Activated CD8-positive, alpha-beta T cell treated with anti-CD3 and anti-CD28 coated beads for 36 hours (primary cell): ENCODE measurements at regions not wholly inside any gene's neighbourhood (a gene's known extent, or its start where the extent isn't known, plus 50 kb on each side); places are given as distances from the start of the nearest gene placed in this dataset.

ENCODE experiments used
- ATAC-seq: fragments of 200-7000 bp; cut with Tn5 transposase; one replicate; pipeline ENCODE4 v1.10.0; 2021; ENCODE audit warnings: mild to moderate bottlenecking, moderate library complexity
- CTCF ChIA-PET: fragments of 350-600 bp; sonication (Branson Sonifier 250); formaldehyde crosslinking; loops from one replicate; lab custom pipeline; 2021; ENCODE audit warnings: antibody characterized with exemption; lab: Charles Lee
- POLR2A ChIA-PET: fragments of 350-600 bp; sonication (Branson Sonifier 250); formaldehyde crosslinking; loops from one replicate; lab custom pipeline; 2021; ENCODE audit warnings: antibody characterized with exemption; lab: Charles Lee
- DNase-seq: peaks from one replicate; pipeline ENCODE4 v3.0.0-alpha.2; 2020
- H3K27ac Mint-ChIP-seq: one replicate; pipeline ENCODE4 v1.8.0; 2021; ENCODE audit warnings: mild to moderate bottlenecking, mixed read lengths
- H3K27me3 Mint-ChIP-seq: one replicate; pipeline ENCODE4 v1.8.0; 2021; ENCODE audit warnings: mixed read lengths
- H3K36me3 Mint-ChIP-seq: one replicate; pipeline ENCODE4 v1.8.0; 2021; ENCODE audit warnings: low read depth, mixed read lengths
- H3K4me1 Mint-ChIP-seq: one replicate; pipeline ENCODE4 v1.8.0; 2021; ENCODE audit warnings: low read depth, mixed read lengths
- H3K4me3 Mint-ChIP-seq: one replicate; pipeline ENCODE4 v1.8.0; 2021; ENCODE audit warnings: mild to moderate bottlenecking, moderate library complexity, mixed read lengths
- H3K9me3 Mint-ChIP-seq: one replicate; pipeline ENCODE4 v1.8.0; 2021; ENCODE audit warnings: mixed read lengths
- intact Hi-C: fragments of 100-400 bp; cut with micrococcal nuclease; formaldehyde crosslinking; loops from one replicate; pipeline ENCODE4 v1.10.0; 2022
- TF ChIP-seq, protein P1 (sequence below): fragments of 200-600 bp; IDR thresholded peaks from one replicate; pipeline ENCODE4 v1.8.0; 2022; ENCODE audit warnings: antibody characterized with exemption, mild to moderate bottlenecking

DNA sequence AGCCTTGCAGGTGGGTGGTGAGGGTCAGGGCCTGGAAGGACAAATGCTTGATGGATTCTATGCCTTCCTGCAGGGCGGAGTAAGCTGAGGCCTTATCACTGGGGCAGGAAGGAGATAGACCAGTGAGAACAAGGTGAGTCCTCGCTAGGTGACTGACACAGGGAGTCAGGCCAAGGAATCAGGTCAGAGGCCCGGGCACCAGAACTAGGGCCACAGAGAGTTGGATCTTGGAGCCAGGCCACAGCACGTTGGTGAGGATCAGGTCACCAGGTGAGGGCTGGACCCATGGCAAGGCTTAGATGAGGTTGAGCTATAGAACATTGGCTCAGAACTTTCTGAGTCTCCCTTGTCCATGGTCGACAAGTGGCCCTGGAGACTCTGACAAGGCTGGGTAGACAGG, 328.2 kb downstream of the FOXO1 start:
- intact Hi-C loops, result no loop called here
- peaks cover 15% of the 10 kb centered on the region for H3K4me1 Mint-ChIP-seq
- CTCF ChIA-PET, result no interaction called here
- ATAC-seq (no peak), DNase-seq (no peak)
- TF ChIP-seq, protein P1, sequence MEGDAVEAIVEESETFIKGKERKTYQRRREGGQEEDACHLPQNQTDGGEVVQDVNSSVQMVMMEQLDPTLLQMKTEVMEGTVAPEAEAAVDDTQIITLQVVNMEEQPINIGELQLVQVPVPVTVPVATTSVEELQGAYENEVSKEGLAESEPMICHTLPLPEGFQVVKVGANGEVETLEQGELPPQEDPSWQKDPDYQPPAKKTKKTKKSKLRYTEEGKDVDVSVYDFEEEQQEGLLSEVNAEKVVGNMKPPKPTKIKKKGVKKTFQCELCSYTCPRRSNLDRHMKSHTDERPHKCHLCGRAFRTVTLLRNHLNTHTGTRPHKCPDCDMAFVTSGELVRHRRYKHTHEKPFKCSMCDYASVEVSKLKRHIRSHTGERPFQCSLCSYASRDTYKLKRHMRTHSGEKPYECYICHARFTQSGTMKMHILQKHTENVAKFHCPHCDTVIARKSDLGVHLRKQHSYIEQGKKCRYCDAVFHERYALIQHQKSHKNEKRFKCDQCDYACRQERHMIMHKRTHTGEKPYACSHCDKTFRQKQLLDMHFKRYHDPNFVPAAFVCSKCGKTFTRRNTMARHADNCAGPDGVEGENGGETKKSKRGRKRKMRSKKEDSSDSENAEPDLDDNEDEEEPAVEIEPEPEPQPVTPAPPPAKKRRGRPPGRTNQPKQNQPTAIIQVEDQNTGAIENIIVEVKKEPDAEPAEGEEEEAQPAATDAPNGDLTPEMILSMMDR, result no peak
- no peak overlapping the region for H3K4me3 Mint-ChIP-seq
- H3K27me3 Mint-ChIP-seq, result no peaks in the 10 kb centered on the region
- POLR2A ChIA-PET, result interaction anchor here (0.5 kb wide), 1 partner anchor 60 kb away, joined by 3 read pairs; no protein-coding TSS in a partner anchor
- no peaks in the 10 kb centered on the region for H3K36me3 Mint-ChIP-seq
- H3K27ac Mint-ChIP-seq, result no peak overlapping the region
- H3K9me3 Mint-ChIP-seq, result no peaks in the 10 kb centered on the region

DNA sequence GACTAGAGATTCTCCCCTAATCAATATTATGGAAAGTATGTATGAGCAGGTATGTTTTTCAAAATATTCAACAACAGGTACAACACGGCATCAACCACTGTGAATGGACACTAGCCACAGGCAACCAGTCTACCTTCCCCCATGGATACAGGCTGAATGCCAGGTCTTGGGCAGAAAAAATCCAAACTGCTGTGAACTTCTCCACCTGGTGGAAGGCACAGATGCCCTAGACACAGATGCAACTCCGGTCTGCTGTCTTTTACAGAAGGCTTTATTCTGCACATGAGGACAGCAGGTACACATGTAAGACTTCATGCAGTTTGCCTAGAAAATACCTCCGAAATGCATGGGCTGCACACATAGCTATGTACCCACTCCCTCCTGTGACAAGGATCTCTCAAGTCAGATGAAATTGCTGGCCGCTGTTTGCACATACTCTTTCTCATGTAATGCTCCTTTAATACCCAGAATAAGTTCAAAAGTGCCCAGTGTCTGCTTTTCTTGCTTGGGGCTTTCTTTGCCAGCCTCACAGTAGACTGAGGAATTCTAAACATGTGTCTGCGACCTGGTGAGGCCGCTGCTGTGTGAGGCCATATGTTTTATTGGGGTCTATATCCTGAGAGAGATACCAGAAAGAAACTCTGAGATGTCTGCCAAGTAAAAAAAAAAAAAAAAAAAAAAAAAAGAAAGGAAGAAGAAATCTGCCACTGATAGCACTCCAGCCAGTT, 325.9 kb downstream of the FOXO1 start:
- TF ChIP-seq, protein P1, result no peak
- Mint-ChIP-seq H3K4me3 (no peak overlapping the region), H3K27ac (no peak overlapping the region), H3K9me3 (no peaks in the 10 kb centered on the region), H3K4me1 (peaks cover 13% of the 10 kb centered on the region), H3K27me3 (no peaks in the 10 kb centered on the region), H3K36me3 (no peaks in the 10 kb centered on the region)
- intact Hi-C loops, result no loop called here
- ATAC-seq, result no peak
- no peak for DNase-seq
- CTCF ChIA-PET, result interaction anchor here (0.9 to 1.7 kb wide), 2 partner anchors 9 to 342 kb away, joined by 3 to 4 read pairs; no protein-coding TSS in a partner anchor
- POLR2A ChIA-PET, result no interaction called here

GRCh38 chr13:40341096-40341471, 325.4 kb downstream of the FOXO1 start:
- H3K27ac Mint-ChIP-seq, result no peak overlapping the region
- H3K36me3 Mint-ChIP-seq, result no peaks in the 10 kb centered on the region
- ATAC-seq, result no peak
- ChIA-PET POLR2A (no interaction called here), CTCF (interaction anchor here (0.9 to 1.7 kb wide), 2 partner anchors 10 to 341 kb away, joined by 3 to 4 read pairs; no protein-coding TSS in a partner anchor)
- TF ChIP-seq, protein P1, result no peak
- no peaks in the 10 kb centered on the region for H3K27me3 Mint-ChIP-seq
- no peaks in the 10 kb centered on the region for H3K9me3 Mint-ChIP-seq
- H3K4me1 Mint-ChIP-seq, result peaks cover 12% of the 10 kb centered on the region
- H3K4me3 Mint-ChIP-seq, result no peak overlapping the region
- no peak for DNase-seq
- intact Hi-C loops, result no loop called here

GRCh38 chr13:40341501-40341900, 324.9 kb downstream of the FOXO1 start:
- H3K36me3 Mint-ChIP-seq, result no peaks in the 10 kb centered on the region
- no peak for ATAC-seq
- no peak overlapping the region for H3K27ac Mint-ChIP-seq
- ChIA-PET CTCF (interaction anchor here (0.9 to 1.7 kb wide), 2 partner anchors 10 to 341 kb away, joined by 3 to 4 read pairs; no protein-coding TSS in a partner anchor), POLR2A (no interaction called here)
- TF ChIP-seq, protein P1, result no peak
- DNase-seq, result no peak
- H3K4me3 Mint-ChIP-seq, result no peak overlapping the region
- H3K4me1 Mint-ChIP-seq, result peaks cover 8% of the 10 kb centered on the region
- no peaks in the 10 kb centered on the region for H3K27me3 Mint-ChIP-seq
- intact Hi-C loops, result no loop called here
- H3K9me3 Mint-ChIP-seq, result no peaks in the 10 kb centered on the region

DNA sequence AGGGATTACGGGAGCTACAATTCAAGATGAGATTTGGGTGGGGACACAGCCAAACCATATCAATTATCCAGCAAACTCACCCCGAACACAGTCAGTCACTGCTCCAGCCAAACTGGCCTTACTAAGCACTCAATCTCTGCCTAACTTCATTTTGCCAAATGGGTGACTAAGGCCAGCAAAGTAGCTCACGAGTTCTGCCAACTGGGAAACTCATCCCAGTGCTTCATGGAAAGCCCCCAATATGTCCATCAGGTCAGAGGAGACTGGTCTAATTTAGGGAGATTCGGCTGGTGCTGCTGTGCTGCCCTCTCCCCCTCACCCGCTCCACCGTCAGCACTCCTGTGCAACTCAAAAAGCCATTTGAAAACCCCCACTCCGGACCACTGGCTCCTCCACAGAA, 324.0 kb downstream of the FOXO1 start:
- H3K27ac Mint-ChIP-seq, result no peak overlapping the region
- POLR2A ChIA-PET, result no interaction called here

More for the DNA sequence above, 324.0 kb downstream of the FOXO1 start:
- Mint-ChIP-seq H3K27me3 (no peaks in the 10 kb centered on the region), H3K4me1 (peaks cover 1% of the 10 kb centered on the region), H3K36me3 (no peaks in the 10 kb centered on the region), H3K9me3 (no peaks in the 10 kb centered on the region), H3K4me3 (no peak overlapping the region)
- DNase-seq (no peak), ATAC-seq (no peak)
- TF ChIP-seq, protein P1, result no peak
- CTCF ChIA-PET, result interaction anchor here (1.7 kb wide), 1 partner anchor 340 kb away, joined by 4 read pairs; no protein-coding TSS in a partner anchor
- intact Hi-C loops, result no loop called here
